HCT116 (cell line): ENCODE measurements at regions not wholly inside any gene's neighbourhood (a gene's known extent, or its start where the extent isn't known, plus 50 kb on each side); places are given as distances from the start of the nearest gene placed in this dataset.

ENCODE experiments used
- ELF1 ChIP-seq: IDR thresholded peaks from 2 replicates; pipeline ENCODE4 v1.6.1; 2012; ENCODE audit warnings: low read depth, borderline replicate concordance
- JUND ChIP-seq: IDR thresholded peaks from 2 replicates; pipeline ENCODE4 v1.6.1; 2012
- POLR2A ChIP-seq: IDR thresholded peaks from 2 replicates; pipeline ENCODE4 v1.7.0; 2011; ENCODE audit warnings: borderline replicate concordance; ENCODE audit not compliant: insufficient read depth, insufficient read length; ENCODE audit errors: extremely low read depth
- YY1 ChIP-seq: IDR thresholded peaks from 2 replicates; pipeline ENCODE4 v1.6.1; 2011; ENCODE audit warnings: low read length, low read depth, moderate library complexity, mild to moderate bottlenecking; ENCODE audit not compliant: insufficient replicate concordance; ENCODE audit errors: extremely low read depth
- ZFX ChIP-seq: fragments of 450-650 bp; IDR thresholded peaks from 2 replicates; pipeline ENCODE4 v1.6.1; 2017
- TF ChIP-seq, protein P1 (sequence below), 3 experiments: fragments of 200-600 bp in 1 of 3; sonication (generic) in 1 of 3; IDR thresholded peaks in 2 of 3; conservative IDR thresholded peaks in 1 of 3; 2 replicates each; pipeline ENCODE4 v1.5.1; 2012 to 2017; ENCODE audit warnings: low read depth in 2 of 3, low read length in 2 of 3, antibody characterized with exemption in 1 of 3, borderline replicate concordance in 1 of 3, control low read depth in 1 of 3, mild to moderate bottlenecking in 1 of 3, mixed read lengths in 1 of 3, mixed run types in 1 of 3, moderate library complexity in 1 of 3; ENCODE audit not compliant: insufficient read depth in 1 of 3
- TF ChIP-seq, protein P2 (sequence below): IDR thresholded peaks from 2 replicates; pipeline ENCODE4 v1.6.1; 2012; ENCODE audit warnings: low read depth
- TF ChIP-seq, protein P3 (sequence below): IDR thresholded peaks from 2 replicates; pipeline ENCODE4 v1.6.1; 2012

DNA sequence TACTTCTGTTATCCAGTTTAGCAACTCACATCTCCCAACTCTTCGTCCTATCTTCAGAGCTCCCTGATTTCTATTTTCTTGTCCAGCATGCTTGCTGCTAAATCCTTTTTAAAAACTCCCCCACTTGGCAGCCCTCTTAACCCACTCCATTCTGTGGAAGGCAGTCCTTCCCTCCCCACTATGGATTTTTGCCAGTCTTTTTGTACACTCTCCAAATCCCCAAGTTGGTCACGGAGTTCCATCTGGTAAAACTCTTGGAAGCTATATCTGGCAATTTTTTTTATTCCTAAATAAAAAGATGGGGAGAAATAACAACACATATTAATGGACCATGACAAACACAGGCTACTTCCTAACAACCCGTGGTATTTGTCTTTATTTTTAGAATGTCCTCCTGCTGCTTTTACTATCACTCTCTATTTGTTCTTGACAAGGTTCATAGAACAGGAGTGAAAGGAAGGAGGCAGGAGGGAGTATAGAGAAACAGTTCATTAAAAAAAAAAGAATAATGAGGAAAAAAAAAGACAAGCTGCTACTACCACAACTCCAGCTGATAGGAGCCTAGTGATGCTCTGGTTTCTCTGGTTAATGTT is 120.0 kb upstream of the THSD7B start:
- no peak for TF ChIP-seq POLR2A
- TF ChIP-seq, protein P1, sequence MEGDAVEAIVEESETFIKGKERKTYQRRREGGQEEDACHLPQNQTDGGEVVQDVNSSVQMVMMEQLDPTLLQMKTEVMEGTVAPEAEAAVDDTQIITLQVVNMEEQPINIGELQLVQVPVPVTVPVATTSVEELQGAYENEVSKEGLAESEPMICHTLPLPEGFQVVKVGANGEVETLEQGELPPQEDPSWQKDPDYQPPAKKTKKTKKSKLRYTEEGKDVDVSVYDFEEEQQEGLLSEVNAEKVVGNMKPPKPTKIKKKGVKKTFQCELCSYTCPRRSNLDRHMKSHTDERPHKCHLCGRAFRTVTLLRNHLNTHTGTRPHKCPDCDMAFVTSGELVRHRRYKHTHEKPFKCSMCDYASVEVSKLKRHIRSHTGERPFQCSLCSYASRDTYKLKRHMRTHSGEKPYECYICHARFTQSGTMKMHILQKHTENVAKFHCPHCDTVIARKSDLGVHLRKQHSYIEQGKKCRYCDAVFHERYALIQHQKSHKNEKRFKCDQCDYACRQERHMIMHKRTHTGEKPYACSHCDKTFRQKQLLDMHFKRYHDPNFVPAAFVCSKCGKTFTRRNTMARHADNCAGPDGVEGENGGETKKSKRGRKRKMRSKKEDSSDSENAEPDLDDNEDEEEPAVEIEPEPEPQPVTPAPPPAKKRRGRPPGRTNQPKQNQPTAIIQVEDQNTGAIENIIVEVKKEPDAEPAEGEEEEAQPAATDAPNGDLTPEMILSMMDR (IDR thresholded peaks at IDR 0.05 in 2 of 3, conservative IDR thresholded peaks at IDR 0.05 in 1 of 3; ENCODE audit: borderline replicate concordance in 1 of 3, insufficient read depth in 1 of 3, low read depth in 2 of 3, low read length in 2 of 3) = no peak
- no peak for TF ChIP-seq ZFX
- no peak for TF ChIP-seq YY1
- TF ChIP-seq JUND = no peak
- TF ChIP-seq, protein P2, sequence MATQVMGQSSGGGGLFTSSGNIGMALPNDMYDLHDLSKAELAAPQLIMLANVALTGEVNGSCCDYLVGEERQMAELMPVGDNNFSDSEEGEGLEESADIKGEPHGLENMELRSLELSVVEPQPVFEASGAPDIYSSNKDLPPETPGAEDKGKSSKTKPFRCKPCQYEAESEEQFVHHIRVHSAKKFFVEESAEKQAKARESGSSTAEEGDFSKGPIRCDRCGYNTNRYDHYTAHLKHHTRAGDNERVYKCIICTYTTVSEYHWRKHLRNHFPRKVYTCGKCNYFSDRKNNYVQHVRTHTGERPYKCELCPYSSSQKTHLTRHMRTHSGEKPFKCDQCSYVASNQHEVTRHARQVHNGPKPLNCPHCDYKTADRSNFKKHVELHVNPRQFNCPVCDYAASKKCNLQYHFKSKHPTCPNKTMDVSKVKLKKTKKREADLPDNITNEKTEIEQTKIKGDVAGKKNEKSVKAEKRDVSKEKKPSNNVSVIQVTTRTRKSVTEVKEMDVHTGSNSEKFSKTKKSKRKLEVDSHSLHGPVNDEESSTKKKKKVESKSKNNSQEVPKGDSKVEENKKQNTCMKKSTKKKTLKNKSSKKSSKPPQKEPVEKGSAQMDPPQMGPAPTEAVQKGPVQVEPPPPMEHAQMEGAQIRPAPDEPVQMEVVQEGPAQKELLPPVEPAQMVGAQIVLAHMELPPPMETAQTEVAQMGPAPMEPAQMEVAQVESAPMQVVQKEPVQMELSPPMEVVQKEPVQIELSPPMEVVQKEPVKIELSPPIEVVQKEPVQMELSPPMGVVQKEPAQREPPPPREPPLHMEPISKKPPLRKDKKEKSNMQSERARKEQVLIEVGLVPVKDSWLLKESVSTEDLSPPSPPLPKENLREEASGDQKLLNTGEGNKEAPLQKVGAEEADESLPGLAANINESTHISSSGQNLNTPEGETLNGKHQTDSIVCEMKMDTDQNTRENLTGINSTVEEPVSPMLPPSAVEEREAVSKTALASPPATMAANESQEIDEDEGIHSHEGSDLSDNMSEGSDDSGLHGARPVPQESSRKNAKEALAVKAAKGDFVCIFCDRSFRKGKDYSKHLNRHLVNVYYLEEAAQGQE = no peak
- no peak for TF ChIP-seq ELF1
- TF ChIP-seq, protein P3, sequence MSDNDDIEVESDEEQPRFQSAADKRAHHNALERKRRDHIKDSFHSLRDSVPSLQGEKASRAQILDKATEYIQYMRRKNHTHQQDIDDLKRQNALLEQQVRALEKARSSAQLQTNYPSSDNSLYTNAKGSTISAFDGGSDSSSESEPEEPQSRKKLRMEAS = no peak
